Trophoblast cell (in vitro differentiated cells and primary cell): ENCODE measurements at regions not wholly inside any gene's neighbourhood (a gene's known extent, or its start where the extent isn't known, plus 50 kb on each side); places are given as distances from the start of the nearest gene placed in this dataset.
A peak's percentile ranks its signal among the peaks of the same experiment; 100 is the strongest.

Experiments
- DNase-seq, 2 donors: peaks; one replicate each; pipeline ENCODE4 v3.0.0-alpha.2; 2016
- H2AFZ ChIP-seq: 2 replicates; pipeline ENCODE4 v1.6.1; 2013; ENCODE audit warnings: low read length, moderate library complexity, mild to moderate bottlenecking; ENCODE audit not compliant: insufficient read depth, poor library complexity
- H2AK5ac ChIP-seq: 2 replicates; pipeline ENCODE4 v1.6.1; 2013; ENCODE audit warnings: mild to moderate bottlenecking, low read length
- H2BK120ac ChIP-seq: 2 replicates; pipeline ENCODE4 v1.6.1; 2013; ENCODE audit warnings: low read length, mild to moderate bottlenecking, moderate library complexity; ENCODE audit not compliant: insufficient read depth, poor library complexity
- H2BK12ac ChIP-seq: 2 replicates; pipeline ENCODE4 v1.6.1; 2013; ENCODE audit warnings: mild to moderate bottlenecking, low read length, moderate library complexity
- H2BK5ac ChIP-seq: 2 replicates; pipeline ENCODE4 v1.6.1; 2013; ENCODE audit warnings: low read length, low read depth, moderate library complexity, mild to moderate bottlenecking; ENCODE audit not compliant: poor library complexity
- H3K14ac ChIP-seq: 2 replicates; pipeline ENCODE4 v1.6.1; 2013; ENCODE audit warnings: mild to moderate bottlenecking, low read length
- H3K18ac ChIP-seq: 2 replicates; pipeline ENCODE4 v1.6.1; 2013; ENCODE audit warnings: mild to moderate bottlenecking, low read length
- H3K23ac ChIP-seq: 2 replicates; pipeline ENCODE4 v1.6.1; 2013; ENCODE audit warnings: low read length
- H3K27ac ChIP-seq: 2 replicates; pipeline ENCODE4 v1.5.1; 2013; ENCODE audit warnings: low read depth, mild to moderate bottlenecking, inconsistent platforms, low read length, moderate library complexity
- H3K27me3 ChIP-seq: 2 replicates; pipeline ENCODE4 v1.6.1; 2013; ENCODE audit warnings: inconsistent platforms, mild to moderate bottlenecking, low read length, moderate library complexity; ENCODE audit not compliant: insufficient read depth
- H3K36me3 ChIP-seq, 2 experiments: 1 replicate in 1 of 2; 2 replicates in 1 of 2; pipeline ENCODE4 v1.6.1; 2013; ENCODE audit warnings: low read length in 2 of 2, mild to moderate bottlenecking in 2 of 2, moderate library complexity in 1 of 2; ENCODE audit not compliant: insufficient read depth in 2 of 2, control insufficient read depth in 1 of 2
- H3K4ac ChIP-seq: 2 replicates; pipeline ENCODE4 v1.6.1; 2013; ENCODE audit warnings: low read depth, mild to moderate bottlenecking, low read length, moderate library complexity
- H3K4me1 ChIP-seq, 2 experiments: 1 replicate in 1 of 2; 2 replicates in 1 of 2; pipeline ENCODE4 v1.6.1; 2013; ENCODE audit warnings: low read length in 2 of 2, mild to moderate bottlenecking in 2 of 2, moderate library complexity in 1 of 2; ENCODE audit not compliant: insufficient read depth in 2 of 2, control insufficient read depth in 1 of 2
- H3K4me2 ChIP-seq: 2 replicates; pipeline ENCODE4 v1.6.1; 2013; ENCODE audit warnings: inconsistent platforms, mild to moderate bottlenecking, low read length, moderate library complexity
- H3K4me3 ChIP-seq: 2 replicates; pipeline ENCODE4 v1.5.1; 2013; ENCODE audit warnings: mild to moderate bottlenecking, low read depth, low read length, inconsistent platforms
- H3K79me1 ChIP-seq: one replicate; pipeline ENCODE4 v1.6.1; 2013; ENCODE audit warnings: low read length
- H3K79me2 ChIP-seq: 2 replicates; pipeline ENCODE4 v1.6.1; 2013; ENCODE audit warnings: low read length, mild to moderate bottlenecking; ENCODE audit not compliant: control insufficient read depth, insufficient read depth, poor library complexity
- H3K9ac ChIP-seq: 2 replicates; pipeline ENCODE4 v1.6.1; 2013; ENCODE audit warnings: mild to moderate bottlenecking, low read length
- H3K9me3 ChIP-seq: 2 replicates; pipeline ENCODE4 v1.6.1; 2013; ENCODE audit warnings: low read depth, mild to moderate bottlenecking, control low read depth, inconsistent platforms, low read length; ENCODE audit not compliant: insufficient read depth
- H4K12ac ChIP-seq: 2 replicates; pipeline ENCODE4 v1.6.1; 2013; ENCODE audit warnings: low read depth, mild to moderate bottlenecking, low read length, moderate library complexity
- H4K8ac ChIP-seq: 2 replicates; pipeline ENCODE4 v1.6.1; 2013; ENCODE audit warnings: low read depth, mild to moderate bottlenecking, low read length, moderate library complexity
- H4K91ac ChIP-seq: one replicate; pipeline ENCODE4 v1.6.1; 2013; ENCODE audit warnings: low read depth, mild to moderate bottlenecking, low read length, moderate library complexity
- WGBS: extraction: QIAGEN DNeasy Blood & Tissue Kit; methylation state at CpG from one replicate; pipeline ENCODE4 v1.1.7; 2013; ENCODE audit warnings: missing lambda C conversion rate; ENCODE audit not compliant: insufficient read length, insufficient coverage; ENCODE audit errors: extremely low coverage; 5-methylcytosine and 5-hydroxymethylcytosine counted together

DNA sequence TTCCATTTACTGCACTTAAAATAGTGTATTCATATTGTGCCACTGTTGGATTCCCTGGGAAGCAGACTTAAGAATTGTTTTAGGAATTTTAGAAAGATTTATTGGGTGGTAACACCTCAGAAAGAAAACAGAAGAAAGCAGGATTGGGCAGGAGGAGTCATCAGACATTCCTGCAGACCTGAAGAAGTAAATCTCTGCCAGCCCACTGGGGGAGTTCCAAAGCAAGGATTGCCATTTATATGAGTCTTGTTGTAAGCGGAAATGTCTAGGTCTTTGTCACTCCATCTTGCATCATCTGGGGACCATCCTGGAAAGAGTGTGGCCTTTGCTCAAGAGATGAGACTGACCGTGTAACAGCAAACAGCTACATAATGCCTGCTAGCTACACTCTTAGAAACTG is 947.6 kb upstream of the POT1 start:
- no peak overlapping the region for H2AK5ac ChIP-seq
- no peak overlapping the region for H4K8ac ChIP-seq
- no peak overlapping the region for H3K27ac ChIP-seq
- H2BK5ac ChIP-seq: no peak overlapping the region
- peak overlapping the region; percentile 15 for H2BK12ac ChIP-seq
- no peak overlapping the region for H3K4me2 ChIP-seq
- no peaks in the 10 kb centered on the region for H3K4me1 ChIP-seq
- no peaks in the 10 kb centered on the region for H3K79me2 ChIP-seq
- no peak overlapping the region for H3K4me3 ChIP-seq
- no peaks in the 10 kb centered on the region for H3K79me1 ChIP-seq
- H3K4ac ChIP-seq: no peak overlapping the region
- DNase-seq: no peak
- WGBS: no CpG with 5 or more reads among the region's 2 CpGs
- no peak overlapping the region for H2BK120ac ChIP-seq
- no peak overlapping the region for H2AFZ ChIP-seq
- no peaks in the 10 kb centered on the region for H3K9me3 ChIP-seq
- H4K91ac ChIP-seq: no peak overlapping the region
- no peak overlapping the region for H3K23ac ChIP-seq
- H4K12ac ChIP-seq: no peak overlapping the region
- no peaks in the 10 kb centered on the region for H3K27me3 ChIP-seq
- no peak overlapping the region for H3K9ac ChIP-seq
- H3K14ac ChIP-seq: no peak overlapping the region
- no peaks in the 10 kb centered on the region for H3K36me3 ChIP-seq
- H3K18ac ChIP-seq: no peak overlapping the region

DNA sequence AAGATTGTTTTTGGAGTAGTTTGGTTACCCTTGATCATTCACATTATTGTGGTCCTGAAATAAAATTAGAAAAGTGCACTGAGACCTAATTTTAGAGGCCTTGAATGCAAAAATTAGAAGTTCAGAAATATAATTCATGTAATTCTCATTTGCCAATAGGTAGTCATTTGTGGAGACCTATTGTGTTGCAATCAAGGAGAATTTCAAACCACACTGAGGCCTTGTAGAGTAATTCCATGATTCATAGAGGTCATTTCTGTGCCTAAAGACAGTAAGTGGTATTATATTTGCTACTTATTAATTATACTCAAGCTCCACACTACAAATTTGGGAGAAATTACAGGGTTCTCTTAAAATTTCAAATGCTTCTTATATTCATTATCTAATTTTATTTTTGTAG is 946.8 kb upstream of the POT1 start:
- H2AFZ ChIP-seq: no peak overlapping the region
- no peak overlapping the region for H2BK120ac ChIP-seq
- no peak overlapping the region for H3K27ac ChIP-seq
- H2AK5ac ChIP-seq: no peak overlapping the region
- H2BK12ac ChIP-seq: no peak overlapping the region
- H3K4ac ChIP-seq: no peak overlapping the region
- H3K9me3 ChIP-seq: no peaks in the 10 kb centered on the region
- no peaks in the 10 kb centered on the region for H3K79me1 ChIP-seq
- H3K23ac ChIP-seq: no peak overlapping the region
- H2BK5ac ChIP-seq: no peak overlapping the region
- H3K79me2 ChIP-seq: no peaks in the 10 kb centered on the region
- no peaks in the 10 kb centered on the region for H3K4me1 ChIP-seq
- no peak overlapping the region for H3K9ac ChIP-seq
- DNase-seq: no peak
- no peak overlapping the region for H4K12ac ChIP-seq
- H3K18ac ChIP-seq: no peak overlapping the region
- H3K4me2 ChIP-seq: no peak overlapping the region
- no peak overlapping the region for H4K91ac ChIP-seq
- no peaks in the 10 kb centered on the region for H3K36me3 ChIP-seq
- no peak overlapping the region for H3K4me3 ChIP-seq
- H3K27me3 ChIP-seq: no peaks in the 10 kb centered on the region
- H3K14ac ChIP-seq: no peak overlapping the region
- H4K8ac ChIP-seq: no peak overlapping the region

DNA sequence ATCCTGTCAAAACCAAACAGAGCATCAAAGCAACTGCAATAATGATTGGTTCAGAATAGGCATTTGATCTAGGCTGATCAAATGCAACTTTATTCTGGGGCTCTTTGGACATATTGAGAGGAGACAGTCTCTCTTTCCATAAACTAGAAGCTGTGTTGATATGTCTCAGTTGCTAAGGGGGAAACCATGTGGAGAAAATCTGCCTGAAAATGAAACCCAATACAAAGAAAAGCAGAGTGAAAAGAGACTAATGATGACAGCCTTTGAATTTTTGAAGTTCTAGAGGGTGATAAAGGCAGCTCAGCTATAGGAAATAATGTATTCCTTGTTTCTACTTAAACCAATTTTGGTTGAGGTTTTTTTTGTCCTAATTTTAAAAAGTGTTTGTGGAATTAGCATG is 941.8 kb upstream of the POT1 start:
- H2AFZ ChIP-seq: no peak overlapping the region
- H3K18ac ChIP-seq: no peak overlapping the region
- no peak overlapping the region for H3K23ac ChIP-seq
- no peaks in the 10 kb centered on the region for H3K27me3 ChIP-seq
- H4K91ac ChIP-seq: no peak overlapping the region
- H3K9me3 ChIP-seq: no peaks in the 10 kb centered on the region
- H3K4me3 ChIP-seq: no peak overlapping the region
- H2BK12ac ChIP-seq: no peak overlapping the region
- no peak overlapping the region for H3K14ac ChIP-seq
- DNase-seq: no peak
- H4K8ac ChIP-seq: no peak overlapping the region
- no peak overlapping the region for H4K12ac ChIP-seq
- no peak overlapping the region for H3K9ac ChIP-seq
- H2BK5ac ChIP-seq: no peak overlapping the region
- H2BK120ac ChIP-seq: no peak overlapping the region
- no peak overlapping the region for H2AK5ac ChIP-seq
- H3K36me3 ChIP-seq: no peaks in the 10 kb centered on the region
- no peaks in the 10 kb centered on the region for H3K79me2 ChIP-seq
- H3K4ac ChIP-seq: no peak overlapping the region
- H3K79me1 ChIP-seq: no peaks in the 10 kb centered on the region
- no peak overlapping the region for H3K4me2 ChIP-seq
- H3K27ac ChIP-seq: no peak overlapping the region
- H3K4me1 ChIP-seq: no peaks in the 10 kb centered on the region

DNA sequence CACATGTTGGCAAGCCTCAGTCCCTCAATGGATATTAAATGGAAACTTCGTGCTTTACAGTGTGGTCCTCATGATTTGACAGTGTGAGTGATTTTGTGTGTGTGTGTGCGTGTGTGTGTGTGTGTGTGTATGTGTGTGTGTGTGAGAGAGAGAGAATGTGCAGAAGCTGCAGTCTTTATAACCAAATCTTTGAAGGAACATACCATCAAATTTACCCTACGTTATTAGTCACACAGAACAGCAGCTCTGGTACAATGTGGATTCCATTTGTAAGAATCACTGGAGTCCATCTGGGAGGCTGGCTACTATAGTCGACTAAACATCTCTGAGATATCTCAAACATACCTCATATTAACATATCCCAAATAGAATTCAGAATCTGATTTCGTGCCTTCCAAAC is 928.0 kb upstream of the POT1 start:
- Histone ChIP-seq H3K14ac (no peak overlapping the region), H3K4me2 (no peak overlapping the region), H4K8ac (no peak overlapping the region), H3K4me1 (no peaks in the 10 kb centered on the region), H3K27ac (no peak overlapping the region), H4K91ac (no peak overlapping the region), H3K18ac (no peak overlapping the region), H3K36me3 (no peaks in the 10 kb centered on the region), H2AK5ac (no peak overlapping the region), H2BK5ac (no peak overlapping the region), H2BK12ac (no peak overlapping the region), H3K9me3 (no peaks in the 10 kb centered on the region), H3K4ac (no peak overlapping the region), H4K12ac (no peak overlapping the region), H3K23ac (no peak overlapping the region), H3K27me3 (no peaks in the 10 kb centered on the region), H3K9ac (no peak overlapping the region), H3K79me2 (no peaks in the 10 kb centered on the region), H2AFZ (no peak overlapping the region), H3K4me3 (no peak overlapping the region), H3K79me1 (no peaks in the 10 kb centered on the region), H2BK120ac (no peak overlapping the region)
- no CpG with 5 or more reads among the region's 5 CpGs for whole genome bisulfite sequencing
- peak in 1 of 2 donors; percentile 42 for DNase-seq

DNA sequence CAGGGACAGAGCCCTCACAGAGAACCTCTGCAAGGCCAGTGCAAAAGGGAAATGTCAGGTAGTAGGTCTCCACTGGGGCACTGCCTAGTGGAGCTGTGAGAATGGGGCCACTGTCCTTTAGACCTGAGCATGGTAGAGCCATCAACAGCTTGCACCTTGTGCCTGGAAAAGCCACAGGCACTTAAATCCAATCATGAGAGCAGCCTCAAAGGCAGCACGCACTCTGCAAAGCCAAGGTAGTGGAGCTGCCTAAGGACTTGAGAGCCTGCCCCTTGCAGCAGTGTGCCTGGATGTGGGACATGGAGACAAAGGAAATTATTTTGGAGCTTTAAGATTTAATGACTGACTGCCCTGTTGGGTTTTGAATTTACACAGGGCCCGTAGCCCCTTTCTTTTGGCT is 918.5 kb upstream of the POT1 start:
- Histone ChIP-seq H2AK5ac (no peak overlapping the region), H3K27ac (no peak overlapping the region), H3K27me3 (no peaks in the 10 kb centered on the region), H3K4me1 (no peaks in the 10 kb centered on the region), H3K79me2 (no peaks in the 10 kb centered on the region), H4K12ac (no peak overlapping the region), H4K8ac (no peak overlapping the region), H3K14ac (no peak overlapping the region), H4K91ac (no peak overlapping the region), H3K23ac (no peak overlapping the region), H3K79me1 (no peaks in the 10 kb centered on the region), H3K4ac (no peak overlapping the region), H2BK12ac (no peak overlapping the region), H2AFZ (no peak overlapping the region), H3K9me3 (peaks cover 2% of the 10 kb centered on the region), H3K4me3 (no peak overlapping the region), H3K4me2 (no peak overlapping the region), H3K36me3 (peaks cover 0 to 2% of the 10 kb centered on the region in 2 experiments), H3K18ac (no peak overlapping the region), H2BK5ac (no peak overlapping the region), H3K9ac (no peak overlapping the region), H2BK120ac (no peak overlapping the region)
- DNase-seq: no peak
- WGBS: no CpG with 5 or more reads among the region's 2 CpGs
